CD14-positive monocyte (primary cell): ENCODE measurements at regions not wholly inside any gene's neighbourhood (a gene's known extent, or its start where the extent isn't known, plus 50 kb on each side); places are given as distances from the start of the nearest gene placed in this dataset.

Experiments
- DNase-seq, 3 donors: peaks; one replicate each; pipeline ENCODE4 v3.0.0-alpha.2; 2011 to 2022
- H2AFZ ChIP-seq: 2 replicates; pipeline ENCODE4 v1.6.0; 2012; ENCODE audit warnings: mild to moderate bottlenecking, low read depth, low read length, inconsistent platforms; ENCODE audit not compliant: insufficient read depth, poor library complexity, severe bottlenecking
- H3K27ac ChIP-seq, 2 donors: 1 replicate in 1 of 2; 2 replicates in 1 of 2; pipeline ENCODE4 v1.5.1; 2012 to 2013; ENCODE audit warnings: low read length in 2 of 2, control low read depth in 1 of 2, inconsistent platforms in 1 of 2, low read depth in 1 of 2, mild to moderate bottlenecking in 1 of 2
- H3K27me3 ChIP-seq, 2 donors: one replicate each; pipeline versions ENCODE4 v1.6.0 to v1.6.1; 2011 to 2013; ENCODE audit warnings: low read length in 2 of 2; ENCODE audit not compliant: control insufficient read depth in 2 of 2, insufficient read depth in 2 of 2
- H3K36me3 ChIP-seq, 2 donors: replicated peaks in 1 of 2; 1 replicate in 1 of 2; 2 replicates in 1 of 2; pipeline versions ENCODE4 v1.5.1 to v1.6.1; 2012 to 2013; ENCODE audit warnings: low read length in 2 of 2, control low read depth in 1 of 2, inconsistent platforms in 1 of 2, mild to moderate bottlenecking in 1 of 2; ENCODE audit not compliant: insufficient read depth in 2 of 2, control insufficient read depth in 1 of 2
- H3K4me1 ChIP-seq, 2 donors: 1 replicate in 1 of 2; 2 replicates in 1 of 2; pipeline versions ENCODE4 v1.5.1 to v1.6.1; 2012 to 2013; ENCODE audit warnings: low read length in 2 of 2, control low read depth in 1 of 2, inconsistent platforms in 1 of 2, mild to moderate bottlenecking in 1 of 2, moderate library complexity in 1 of 2; ENCODE audit not compliant: insufficient read depth in 2 of 2, control insufficient read depth in 1 of 2
- H3K4me2 ChIP-seq: replicated peaks from 2 replicates; pipeline ENCODE3; 2012; ENCODE audit warnings: low read length, moderate library complexity, mild to moderate bottlenecking; ENCODE audit not compliant: poor library complexity, severe bottlenecking; ENCODE audit errors: extremely low read depth
- H3K4me3 ChIP-seq, 3 experiments: fragments of 200-600 bp in 1 of 3; sonication (generic) in 1 of 3; replicated peaks in 1 of 3; 1 replicate in 2 of 3; 2 replicates in 1 of 3; pipeline ENCODE4 v1.5.1; 2011 to 2013; ENCODE audit warnings: low read length in 3 of 3, mild to moderate bottlenecking in 3 of 3, control low read depth in 2 of 3, low read depth in 2 of 3, inconsistent platforms in 1 of 3, moderate library complexity in 1 of 3
- H3K79me2 ChIP-seq: 2 replicates; pipeline ENCODE4 v1.6.0; 2012; ENCODE audit warnings: mild to moderate bottlenecking, control low read depth, inconsistent platforms, low read length, moderate library complexity; ENCODE audit not compliant: insufficient read depth
- H3K9ac ChIP-seq: 2 replicates; pipeline ENCODE4 v1.6.0; 2017; ENCODE audit warnings: low read length, mild to moderate bottlenecking; ENCODE audit not compliant: insufficient read depth, poor library complexity, severe bottlenecking
- H3K9me3 ChIP-seq, 2 donors: replicated peaks in 1 of 2; 1 replicate in 1 of 2; 2 replicates in 1 of 2; pipeline versions ENCODE4 v1.5.1 to v1.6.1; 2012 to 2013; ENCODE audit warnings: low read length in 2 of 2, control low read depth in 1 of 2; ENCODE audit not compliant: control insufficient read depth in 1 of 2, insufficient read depth in 1 of 2
- H4K20me1 ChIP-seq: 2 replicates; pipeline ENCODE4 v1.6.0; 2012; ENCODE audit warnings: mild to moderate bottlenecking, low read length, control low read depth, moderate library complexity; ENCODE audit not compliant: insufficient read depth
- H3K27ac Mint-ChIP-seq, 7 donors: one replicate each; pipeline ENCODE4 v1.8.0; 2020; ENCODE audit warnings: mild to moderate bottlenecking in 7 of 7, mixed read lengths in 7 of 7, moderate library complexity in 6 of 7, inconsistent platforms in 2 of 7
- H3K27me3 Mint-ChIP-seq, 3 donors: one replicate each; pipeline ENCODE4 v1.8.0; 2021 to 2022; ENCODE audit warnings: low read depth in 3 of 3, mild to moderate bottlenecking in 3 of 3, mixed read lengths in 3 of 3, moderate library complexity in 3 of 3, inconsistent platforms in 1 of 3
- H3K36me3 Mint-ChIP-seq, 2 donors: one replicate each; pipeline ENCODE4 v1.8.0; 2020; ENCODE audit warnings: mixed read lengths in 2 of 2, inconsistent platforms in 1 of 2, mild to moderate bottlenecking in 1 of 2
- H3K4me1 Mint-ChIP-seq: one replicate; pipeline ENCODE4 v1.8.0; 2020; ENCODE audit warnings: mild to moderate bottlenecking, mixed read lengths
- H3K4me3 Mint-ChIP-seq, 2 donors: one replicate each; pipeline ENCODE4 v1.8.0; 2020; ENCODE audit warnings: mild to moderate bottlenecking in 2 of 2, mixed read lengths in 2 of 2, moderate library complexity in 1 of 2
- H3K9me3 Mint-ChIP-seq, 7 donors: one replicate each; pipeline ENCODE4 v1.8.0; 2020 to 2022; ENCODE audit warnings: mixed read lengths in 7 of 7, mild to moderate bottlenecking in 6 of 7, moderate library complexity in 6 of 7, inconsistent platforms in 2 of 7
- CTCF ChIP-seq: fragments of 200-600 bp; IDR thresholded peaks from one replicate; pipeline ENCODE4 v1.8.0; 2022; ENCODE audit warnings: antibody characterized with exemption, mild to moderate bottlenecking
- WGBS: methylation state at CpG from one replicate; pipeline ENCODE4 v1.1.5; 2013; ENCODE audit warnings: missing lambda C conversion rate; ENCODE audit not compliant: insufficient coverage; 5-methylcytosine and 5-hydroxymethylcytosine counted together
- intact Hi-C, 2 donors: fragments of 100-400 bp; cut with micrococcal nuclease; formaldehyde crosslinking; loops; one replicate each; pipeline versions ENCODE4 v1.15.0 to v1.15.1; 2023

- peaks cover 30 to 34% of the 10 kb centered on the region in 2 donors for H3K4me1 ChIP-seq
Observed at GRCh38 chr16:52727849-52728248, 180.9 kb upstream of the TOX3 start.

GRCh38 chr16:52727441-52727840 is 180.5 kb upstream of the TOX3 start:
- WGBS, result no CpG with 5 or more reads among the region's 2 CpGs
- no peaks in the 10 kb centered on the region for H3K36me3 Mint-ChIP-seq
- intact Hi-C loops, result no loop called here
- H3K27me3 Mint-ChIP-seq, result peaks cover 0 to 7% (median 1%) of the 10 kb centered on the region in 3 donors
- H3K27ac Mint-ChIP-seq, result peak overlapping the region; percentile 84 to 95 (median 87)
- peak in 2 of 3 donors; percentile 25 to 26 for DNase-seq
- Histone ChIP-seq H3K4me3 (peak overlapping the region; percentile 14 to 69 (median 41)), H2AFZ (no peak overlapping the region), H3K79me2 (no peaks in the 10 kb centered on the region), H3K9ac (peak overlapping the region; percentile 2), H3K27me3 (no peaks in the 10 kb centered on the region), H3K4me2 (peak overlapping the region; percentile 70), H3K9me3 (peaks cover 0 to 7% of the 10 kb centered on the region in 2 donors), H3K4me1 (peaks cover 30 to 34% of the 10 kb centered on the region in 2 donors), H3K36me3 (no peaks in the 10 kb centered on the region), H4K20me1 (no peaks in the 10 kb centered on the region), H3K27ac (peak overlapping the region; percentile 18 to 78)
- H3K9me3 Mint-ChIP-seq, result peaks cover 6 to 33% (median 11%) of the 10 kb centered on the region in 7 donors
- TF ChIP-seq CTCF, result no peak
- peak overlapping the region; percentile 47 to 88 for H3K4me3 Mint-ChIP-seq
- peaks cover 33% of the 10 kb centered on the region for H3K4me1 Mint-ChIP-seq

More at GRCh38 chr16:52727849-52728248, 180.9 kb upstream of the TOX3 start:
- Histone ChIP-seq H2AFZ (no peak overlapping the region), H3K36me3 (no peaks in the 10 kb centered on the region), H3K27me3 (no peaks in the 10 kb centered on the region), H3K4me2 (peak overlapping the region; percentile 70), H4K20me1 (no peaks in the 10 kb centered on the region), H3K9ac (peak overlapping the region; percentile 2), H3K9me3 (peaks cover 0 to 7% of the 10 kb centered on the region in 2 donors), H3K4me3 (peak overlapping the region; percentile 14 to 69 (median 41)), H3K27ac (peak overlapping the region; percentile 55 to 78), H3K79me2 (no peaks in the 10 kb centered on the region)
- peak overlapping the region; percentile 84 to 95 (median 87) for H3K27ac Mint-ChIP-seq
- H3K36me3 Mint-ChIP-seq, result no peaks in the 10 kb centered on the region
- peak overlapping the region; percentile 47 to 88 for H3K4me3 Mint-ChIP-seq
- peaks cover 33% of the 10 kb centered on the region for H3K4me1 Mint-ChIP-seq
- 0% methylated on average over 1 of the region's 4 CpGs for WGBS
- intact Hi-C loops, result no loop called here
- peak; percentile 48 to 73 (median 70) for DNase-seq
- no peak for TF ChIP-seq CTCF
- peaks cover 0 to 7% (median 1%) of the 10 kb centered on the region in 3 donors for H3K27me3 Mint-ChIP-seq
- peaks cover 7 to 33% (median 14%) of the 10 kb centered on the region in 7 donors for H3K9me3 Mint-ChIP-seq
